Heart right ventricle (tissue), 16 donors: ENCODE measurements at regions not wholly inside any gene's neighbourhood (a gene's known extent, or its start where the extent isn't known, plus 50 kb on each side); places are given as distances from the start of the nearest gene placed in this dataset.

Experiments
- ATAC-seq, 8 donors: fragments of 200-7000 bp; cut with Tn5 transposase; one replicate each; pipeline ENCODE4 v1.9.1; 2020; ENCODE audit warnings: mild to moderate bottlenecking in 8 of 8, moderate library complexity in 8 of 8, moderate number of reproducible peaks in 1 of 8
- DNase-seq, 2 donors: peaks; one replicate each; pipeline ENCODE4 v3.0.0-alpha.2; 2020
- H3K27ac ChIP-seq, 10 donors: fragments of 200-600 bp; sonication (generic) in 2 of 10; one replicate each; pipeline versions ENCODE4 v1.5.0 to v1.8.0; 2020 to 2022; ENCODE audit warnings: mild to moderate bottlenecking in 3 of 10
- H3K27me3 ChIP-seq, 7 donors: fragments of 200-600 bp; one replicate each; pipeline ENCODE4 v1.8.0; 2021 to 2022; ENCODE audit warnings: mild to moderate bottlenecking in 2 of 7
- H3K36me3 ChIP-seq, 9 donors: fragments of 200-600 bp; sonication (generic) in 1 of 9; one replicate each; pipeline versions ENCODE4 v1.5.0 to v1.8.0; 2020 to 2022; ENCODE audit warnings: mild to moderate bottlenecking in 2 of 9
- H3K4me1 ChIP-seq, 9 donors: fragments of 200-600 bp; sonication (generic) in 1 of 9; one replicate each; pipeline versions ENCODE4 v1.5.0 to v1.8.0; 2020 to 2022; ENCODE audit warnings: mild to moderate bottlenecking in 4 of 9
- H3K4me3 ChIP-seq, 10 donors: fragments of 200-600 bp; sonication (generic) in 2 of 10; one replicate each; pipeline versions ENCODE4 v1.5.0 to v1.8.0; 2020 to 2022; ENCODE audit warnings: mild to moderate bottlenecking in 7 of 10, moderate library complexity in 2 of 10
- H3K9me3 ChIP-seq, 11 donors: fragments of 200-600 bp in 10 of 11; sonication (generic) in 2 of 11; one replicate each; pipeline versions ENCODE4 v1.5.0 to v1.8.0; 2013 to 2022; ENCODE audit warnings: mild to moderate bottlenecking in 2 of 11, control low read depth in 1 of 11, moderate library complexity in 1 of 11
- WGBS, 2 donors: extraction: QIAGEN DNeasy Blood & Tissue Kit; methylation state at CpG; one replicate each; pipeline ENCODE4 v1.1.7; 2013; ENCODE audit warnings: inconsistent platforms in 1 of 2; 5-methylcytosine and 5-hydroxymethylcytosine counted together
- intact Hi-C, 10 donors: fragments of 100-400 bp; cut with DNase I; formaldehyde crosslinking; loops; one replicate each; pipeline versions ENCODE4 v1.11.1 to v1.14.2; 2022
- TF ChIP-seq, protein P1 (sequence below), 9 donors: fragments of 200-600 bp; sonication (generic) in 2 of 9; IDR thresholded peaks; one replicate each; pipeline versions ENCODE4 v1.5.0 to v1.8.0; 2021 to 2022; ENCODE audit warnings: antibody characterized with exemption in 9 of 9, mild to moderate bottlenecking in 5 of 9, moderate library complexity in 1 of 9
- donor health status: Arrhythmogenic right ventricular cardiomyopathy.
- donor health status: ischemic (EF 13 %, LVEDD 7.1; RV severe dilation, severe dysfunction).
- donor health status: healthy with polysubstance abuse.
- donor health status: DM: no; HTN: yes; CAD: no.
- donor health status: DM: no; HTN: no; CAD: no.
- donor health status: ischemic (EF 25% LVEDD 6.9; RV normal size, moderate dysfunction).
- donor health status: ischemic (EF 25% LVEDD 5.7; RV mildly dilated, moderate dysfunction).
- donor health status: healthy.
- donor health status: DM: yes; HTN: yes; CAD: no.
- donor health status: Ischemic cardiomyopathy.
- donor health status: ischemic (EF 35%, LVEDD 5.7; RV mildly dilated, moderate dysfunction).
- donor health status: nonischemic (EF 11% LVEDD 7.7; RV severe dilation, severe dysfunction).
- donor health status: DM: yes; HTN: yes; CAD: no.
- donor health status: PGD.
- donor health status: ischemic (EF 29% LVEDD 5.4; RV normal size, mild dysfunction).
- donor health status: nonischemic (EF 23%, LVEDD 6.1; RV moderate dilation, normal function).

DNA sequence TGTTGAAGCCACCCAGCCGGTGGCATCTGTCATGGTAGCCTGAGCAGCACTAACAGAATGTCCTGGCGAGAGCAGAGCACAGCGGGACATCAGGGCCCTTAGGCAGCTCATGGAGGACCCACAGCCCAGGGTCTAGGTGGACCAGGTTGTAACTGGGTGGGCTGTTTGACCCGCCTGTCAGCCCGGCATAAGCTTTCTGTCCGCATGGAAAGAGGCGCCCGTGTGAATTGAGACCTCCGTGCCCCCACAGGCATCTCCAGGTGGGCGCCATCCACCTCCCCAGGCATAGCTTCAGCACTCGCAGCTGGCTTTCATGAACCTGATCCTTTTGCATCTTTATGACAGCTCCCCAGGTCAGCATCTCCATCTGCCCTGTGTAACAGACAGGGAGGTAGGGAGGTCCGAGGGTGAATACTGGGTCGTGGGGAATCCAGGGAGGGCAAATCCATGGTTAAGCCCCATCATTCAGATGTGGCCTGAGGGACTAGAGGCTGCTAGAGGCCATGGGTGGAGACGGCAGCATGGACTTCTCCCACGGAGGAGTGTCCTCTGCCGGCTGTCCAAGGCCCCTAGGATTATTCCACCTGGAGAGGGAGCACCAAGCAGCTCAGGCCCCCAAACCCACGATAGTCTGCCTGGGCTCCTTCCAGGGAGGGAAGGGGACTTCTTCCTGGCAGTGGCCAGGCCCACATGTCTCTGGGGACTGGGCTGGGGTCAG, 371.6 kb upstream of the MKI67 start:
- TF ChIP-seq, protein P1, sequence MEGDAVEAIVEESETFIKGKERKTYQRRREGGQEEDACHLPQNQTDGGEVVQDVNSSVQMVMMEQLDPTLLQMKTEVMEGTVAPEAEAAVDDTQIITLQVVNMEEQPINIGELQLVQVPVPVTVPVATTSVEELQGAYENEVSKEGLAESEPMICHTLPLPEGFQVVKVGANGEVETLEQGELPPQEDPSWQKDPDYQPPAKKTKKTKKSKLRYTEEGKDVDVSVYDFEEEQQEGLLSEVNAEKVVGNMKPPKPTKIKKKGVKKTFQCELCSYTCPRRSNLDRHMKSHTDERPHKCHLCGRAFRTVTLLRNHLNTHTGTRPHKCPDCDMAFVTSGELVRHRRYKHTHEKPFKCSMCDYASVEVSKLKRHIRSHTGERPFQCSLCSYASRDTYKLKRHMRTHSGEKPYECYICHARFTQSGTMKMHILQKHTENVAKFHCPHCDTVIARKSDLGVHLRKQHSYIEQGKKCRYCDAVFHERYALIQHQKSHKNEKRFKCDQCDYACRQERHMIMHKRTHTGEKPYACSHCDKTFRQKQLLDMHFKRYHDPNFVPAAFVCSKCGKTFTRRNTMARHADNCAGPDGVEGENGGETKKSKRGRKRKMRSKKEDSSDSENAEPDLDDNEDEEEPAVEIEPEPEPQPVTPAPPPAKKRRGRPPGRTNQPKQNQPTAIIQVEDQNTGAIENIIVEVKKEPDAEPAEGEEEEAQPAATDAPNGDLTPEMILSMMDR (IDR thresholded peaks at IDR 0.05): no peak
- WGBS, 2 donors: 87 to 89% methylated on average over 17 of the region's 17 CpGs
- intact Hi-C loops: no loop called here

DNA sequence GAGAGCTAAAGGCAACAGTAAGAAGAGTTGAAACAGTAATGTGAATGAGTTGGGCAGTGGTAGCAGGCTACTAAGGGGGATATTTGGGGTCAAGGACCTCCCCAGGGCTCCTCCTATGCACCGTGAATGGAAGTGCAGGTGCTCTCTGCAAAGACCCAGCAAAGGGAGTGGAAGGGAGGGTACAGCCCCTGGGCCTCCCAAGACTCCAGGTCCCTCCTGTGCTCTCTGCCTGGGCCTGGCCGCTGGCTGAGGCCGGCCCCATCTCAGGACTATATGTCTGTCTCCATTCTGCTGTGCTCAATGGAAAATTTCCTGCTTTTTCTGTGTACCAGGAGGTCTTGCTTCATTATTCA, 372.1 kb upstream of the MKI67 start:
- Histone ChIP-seq H3K4me1 (no peaks in the 10 kb centered on the region), H3K27me3 (peaks cover 0 to 9% (median 0%) of the 10 kb centered on the region in 7 donors), H3K4me3 (no peak overlapping the region), H3K36me3 (no peaks in the 10 kb centered on the region), H3K9me3 (no peaks in the 10 kb centered on the region), H3K27ac (no peak overlapping the region)
- DNase-seq: no peak
- TF ChIP-seq, protein P1 (IDR thresholded peaks at IDR 0.05): no peak
- intact Hi-C loops: no loop called here
- whole genome bisulfite sequencing, 2 donors: 73 to 79% methylated on average over 3 of the region's 3 CpGs
- ATAC-seq: no peak

More for the DNA sequence above, 371.6 kb upstream of the MKI67 start:
- no peak overlapping the region for H3K27ac ChIP-seq
- DNase-seq: no peak
- H3K4me1 ChIP-seq: no peaks in the 10 kb centered on the region
- H3K9me3 ChIP-seq: no peaks in the 10 kb centered on the region
- H3K4me3 ChIP-seq: no peak overlapping the region
- H3K36me3 ChIP-seq: no peaks in the 10 kb centered on the region
- peaks cover 0 to 7% (median 0%) of the 10 kb centered on the region in 7 donors for H3K27me3 ChIP-seq
- no peak for ATAC-seq

DNA sequence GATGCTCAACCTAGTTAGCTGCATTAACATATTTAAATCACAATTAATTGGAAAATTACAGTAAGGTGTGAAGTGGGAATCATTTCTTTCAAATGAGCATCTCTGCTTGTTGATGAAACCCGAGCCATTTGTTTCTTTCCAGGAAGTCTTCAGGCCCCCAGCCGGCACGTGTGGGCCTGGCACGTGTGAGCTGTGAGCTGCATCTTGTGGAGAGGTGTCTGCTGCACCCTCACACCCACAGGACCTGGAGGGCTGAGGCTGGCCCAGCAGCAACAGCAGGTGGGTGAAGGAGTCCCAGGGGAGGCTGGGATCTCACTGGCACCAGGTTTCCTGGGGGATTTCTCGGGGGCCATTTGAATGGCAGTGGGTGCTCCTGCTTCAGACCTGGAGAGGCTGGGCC, 372.5 kb upstream of the MKI67 start:
- Histone ChIP-seq H3K36me3 (no peaks in the 10 kb centered on the region), H3K9me3 (no peaks in the 10 kb centered on the region), H3K27me3 (peaks cover 0 to 9% (median 0%) of the 10 kb centered on the region in 7 donors), H3K4me3 (no peak overlapping the region), H3K27ac (no peak overlapping the region), H3K4me1 (no peaks in the 10 kb centered on the region)
- 78 to 80% methylated on average over 5 of the region's 5 CpGs for WGBS, 2 donors
- DNase-seq (no peak), ATAC-seq (no peak)
- TF ChIP-seq, protein P1 (IDR thresholded peaks at IDR 0.05): no peak
- intact Hi-C loops: no loop called here

DNA sequence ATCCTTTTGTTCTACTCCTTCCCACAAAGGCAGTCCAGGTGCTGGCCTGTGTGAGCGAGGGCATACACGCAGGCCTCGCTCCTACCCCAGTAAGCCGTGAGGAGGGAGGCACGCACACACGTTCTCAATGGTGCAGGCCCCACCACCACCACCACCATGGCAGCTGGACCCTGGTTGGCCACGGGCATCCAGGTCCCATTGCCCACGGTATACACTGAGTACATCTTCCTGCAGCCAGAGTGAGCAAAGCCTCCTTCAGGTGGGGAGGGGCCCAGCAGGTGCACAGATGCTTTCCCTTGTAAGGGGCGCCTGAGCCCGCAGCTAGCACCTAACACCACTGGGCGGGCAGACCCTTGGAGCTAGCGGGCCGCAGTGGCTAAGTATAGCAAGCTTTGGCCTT, 373.3 kb upstream of the MKI67 start:
- no peak overlapping the region for H3K27ac ChIP-seq
- H3K36me3 ChIP-seq: no peaks in the 10 kb centered on the region
- intact Hi-C loops: no loop called here
- ATAC-seq (no peak), DNase-seq (no peak)
- H3K9me3 ChIP-seq: no peaks in the 10 kb centered on the region
- no peaks in the 10 kb centered on the region for H3K4me1 ChIP-seq
- TF ChIP-seq, protein P1 (IDR thresholded peaks at IDR 0.05): no peak
- 90 to 94% methylated on average over 13 of the region's 13 CpGs for WGBS, 2 donors
- peaks cover 0 to 9% (median 0%) of the 10 kb centered on the region in 7 donors for H3K27me3 ChIP-seq
- H3K4me3 ChIP-seq: no peak overlapping the region
